ENCODE measurements at regions not wholly inside any gene's neighbourhood (a gene's known extent, or its start where the extent isn't known, plus 50 kb on each side); places are given as distances from the start of the nearest gene placed in this dataset.

GRCh38 chr2:204220896-204221295 lies 284.3 kb downstream of the ICOS start:
- peaks cover 9% of the 10 kb centered on the region; the same call in 1 of the 2 replicates for H3K27me3 ChIP-seq (ENCODE audit: insufficient read depth, low read length)
- intact Hi-C loops (cut with micrococcal nuclease): no loop called here

More at GRCh38 chr2:204220896-204221295, 284.3 kb downstream of the ICOS start:
- BruUV-seq (replicated peaks): no TSS peak
- H3K9ac ChIP-seq (ENCODE audit: low read length): no peak overlapping the region
- no peak for ATAC-seq
- ChIA-PET RAD21 (ENCODE audit: low non-redundant PET in 1 of 2, low total read pairs in 2 of 2, uncharacterized antibody in 2 of 2, unreplicated experiment in 2 of 2) (no interaction called here), POLR2A (no interaction called here), CTCF (no interaction called here)
- no peak for TF ChIP-seq CTCF (IDR thresholded peaks at IDR 0.05 in 2 of 3, conservative IDR thresholded peaks at IDR 0.05 in 1 of 3; ENCODE audit: borderline replicate concordance in 1 of 3, insufficient read depth in 1 of 3, low read depth in 2 of 3, low read length in 2 of 3)
- no peak for TF ChIP-seq ELF1 (IDR thresholded peaks at IDR 0.05; ENCODE audit: borderline replicate concordance, low read depth)
- no peak for TF ChIP-seq ZBTB33 (IDR thresholded peaks at IDR 0.05; ENCODE audit: extremely low read depth, insufficient replicate concordance, low read length)
- TF ChIP-seq RAD21 (IDR thresholded peaks at IDR 0.05; ENCODE audit: low read depth): no peak
- no peak for TF ChIP-seq POLR2AphosphoS5 (IDR thresholded peaks at IDR 0.05; ENCODE audit: low read depth, low read length)
- TF ChIP-seq POLR2A (IDR thresholded peaks at IDR 0.05; ENCODE audit: borderline replicate concordance, extremely low read depth, insufficient read depth, insufficient read length): no peak
- TF ChIP-seq REST (IDR thresholded peaks at IDR 0.05; ENCODE audit: low read depth): no peak
- no peak for TF ChIP-seq EZH2 (IDR thresholded peaks at IDR 0.05)
- no peak for TF ChIP-seq ZNF274 (IDR thresholded peaks at IDR 0.05; ENCODE audit: low read depth, low read length)
- H3K36me3 ChIP-seq (ENCODE audit: control insufficient read depth in 1 of 2, insufficient read depth in 2 of 2, low read length in 2 of 2): no peaks in the 10 kb centered on the region
- no peaks in the 10 kb centered on the region for H3K79me2 ChIP-seq (ENCODE audit: insufficient read depth, low read length)
- no peak overlapping the region for H2AFZ ChIP-seq (ENCODE audit: low read depth, low read length, poor library complexity, severe bottlenecking)
- no peaks in the 10 kb centered on the region; the same call in 1 of the 2 replicates for H3K9me2 ChIP-seq (ENCODE audit: insufficient read depth)
- H3K9me3 ChIP-seq (ENCODE audit: control insufficient read depth in 1 of 2, insufficient read depth in 1 of 2, low read depth in 1 of 2, low read length in 2 of 2): no peaks in the 10 kb centered on the region
- no peak overlapping the region for H3K4me2 ChIP-seq (ENCODE audit: low read length)
- H3K27ac ChIP-seq (ENCODE audit: low read depth, low read length): no peak overlapping the region
- no peak for DNase-seq (ENCODE audit: low read depth, low spot score)
- H4K20me1 ChIP-seq (ENCODE audit: insufficient read depth): no peaks in the 10 kb centered on the region
- no peaks in the 10 kb centered on the region for H3K4me1 ChIP-seq (ENCODE audit: control insufficient read depth in 1 of 2, insufficient read depth in 2 of 2, low read length in 2 of 2)
- H3K4me3 ChIP-seq (replicated peaks in 1 of 2; ENCODE audit: low read depth in 1 of 2, low read length in 2 of 2): no peak overlapping the region
